Esophagus squamous epithelium (tissue), 4 donors: ENCODE measurements at regions not wholly inside any gene's neighbourhood (a gene's known extent, or its start where the extent isn't known, plus 50 kb on each side); places are given as distances from the start of the nearest gene placed in this dataset.

Experiments used
- CTCF ChIP-seq, 6 experiments: fragments of 450-650 bp in 4 of 6; fragments of 200-600 bp in 2 of 6; sonication (generic) in 2 of 6; IDR thresholded peaks; one replicate each; pipeline ENCODE4 v1.5.1; 2016 to 2019; ENCODE audit warnings: antibody characterized with exemption in 6 of 6, mild to moderate bottlenecking in 4 of 6, moderate library complexity in 4 of 6
- POLR2A ChIP-seq, 4 donors: fragments of 450-650 bp; IDR thresholded peaks; one replicate each; pipeline ENCODE4 v1.6.1; 2017; ENCODE audit warnings: antibody characterized with exemption in 4 of 4, mild to moderate bottlenecking in 4 of 4, moderate library complexity in 3 of 4

GRCh38 chr20:60935971-60936370 lies 316.1 kb upstream of the CDH4 start:
- TF ChIP-seq POLR2A (IDR thresholded peaks at IDR 0.05), result no peak
- TF ChIP-seq CTCF (IDR thresholded peaks at IDR 0.05), result no peak
